Right lobe of liver (tissue), 6 donors: ENCODE measurements at regions not wholly inside any gene's neighbourhood (a gene's known extent, or its start where the extent isn't known, plus 50 kb on each side); places are given as distances from the start of the nearest gene placed in this dataset.
"Not testable (repeated sequence)": the region's sequence is repeated elsewhere in the genome, so short reads cannot be mapped to it uniquely, and the experiment has no call there.

Source experiments
- ATAC-seq, 4 donors: fragments of 200-7000 bp; cut with Tn5 transposase; one replicate each; pipeline ENCODE4 v1.9.1; 2020; ENCODE audit warnings: mild to moderate bottlenecking in 4 of 4, moderate library complexity in 4 of 4
- DNase-seq, 3 donors: peaks; one replicate each; pipeline ENCODE4 v3.0.0-alpha.2; 2020
- H3K27ac ChIP-seq, 3 donors: fragments of 200-600 bp; one replicate each; pipeline ENCODE4 v1.8.0; 2022
- H3K27me3 ChIP-seq, 2 donors: fragments of 200-600 bp; one replicate each; pipeline ENCODE4 v1.8.0; 2022
- H3K36me3 ChIP-seq, 4 donors: fragments of 200-600 bp; sonication (generic) in 1 of 4; one replicate each; pipeline versions ENCODE4 v1.5.1 to v1.8.0; 2017 to 2022; ENCODE audit warnings: control low read depth in 1 of 4
- H3K4me1 ChIP-seq, 4 donors: fragments of 200-600 bp; sonication (generic) in 1 of 4; one replicate each; pipeline versions ENCODE4 v1.5.1 to v1.8.0; 2017 to 2022; ENCODE audit warnings: control low read depth in 1 of 4
- H3K4me3 ChIP-seq, 3 donors: fragments of 200-600 bp; one replicate each; pipeline ENCODE4 v1.8.0; 2022
- H3K9me3 ChIP-seq, 4 donors: fragments of 200-600 bp; sonication (generic) in 1 of 4; one replicate each; pipeline versions ENCODE4 v1.5.1 to v1.8.0; 2017 to 2022; ENCODE audit warnings: control low read depth in 1 of 4
- CTCF ChIP-seq, 4 donors: fragments of 200-600 bp in 3 of 4; fragments of 450-650 bp in 1 of 4; IDR thresholded peaks; one replicate each; pipeline versions ENCODE4 v1.5.1 to v1.8.0; 2016 to 2022; ENCODE audit warnings: antibody characterized with exemption in 4 of 4, mild to moderate bottlenecking in 2 of 4
- POLR2A ChIP-seq: fragments of 450-650 bp; IDR thresholded peaks from one replicate; pipeline ENCODE4 v1.6.1; 2017; ENCODE audit warnings: antibody characterized with exemption, mild to moderate bottlenecking
- WGBS: methylation state at CpG from one replicate; pipeline ENCODE4 v1.1.6; 2018; ENCODE audit warnings: low coverage, low lambda C conversion rate; ENCODE audit not compliant: insufficient coverage; ENCODE audit errors: missing lambda C conversion rate; 5-methylcytosine and 5-hydroxymethylcytosine counted together
- intact Hi-C, 2 donors: fragments of 100-400 bp; cut with DNase I; formaldehyde crosslinking; loops; one replicate each; pipeline versions ENCODE4 v1.11.2 to v1.14.1; 2022
- donor health status: DM: no; HTN: yes; CAD: no.
- donor health status: DM: no; HTN: no; CAD: no.
- donor health status: DM: no; HTN: no; CAD: no.
- donor health status: DM: no; HTN: yes; CAD: no.
- donor health status: DM: no; HTN: yes; CAD: no.

- 60% methylated on average over 2 of the region's 2 CpGs for WGBS
Observed at GRCh38 chr7:125430013-125430412, 500.4 kb upstream of the POT1 start.

DNA sequence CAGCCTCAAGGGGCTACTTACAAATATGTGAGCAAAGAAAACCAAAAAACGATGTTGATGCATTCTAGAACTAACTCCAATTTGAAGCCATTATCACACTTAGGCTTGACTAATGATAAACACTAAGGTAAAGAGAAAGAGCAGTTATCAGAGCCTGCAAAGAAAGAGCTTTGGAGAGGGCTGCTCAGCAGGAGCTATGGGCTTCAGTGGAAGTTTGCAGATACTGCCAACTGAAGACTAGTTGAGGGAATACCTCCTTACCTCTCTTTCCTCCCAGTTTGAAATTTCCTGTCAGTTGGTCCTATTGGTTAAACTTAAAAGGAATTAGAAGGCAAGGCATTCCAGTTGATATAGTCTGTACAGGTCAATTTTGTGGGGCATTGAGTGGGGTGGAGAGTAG lies 498.1 kb upstream of the POT1 start:
- ATAC-seq, result no peak
- intact Hi-C loops, result no loop called here
- Histone ChIP-seq H3K9me3 (no peaks in the 10 kb centered on the region), H3K4me3 (no peak overlapping the region), H3K36me3 (no peaks in the 10 kb centered on the region), H3K27ac (no peak overlapping the region), H3K27me3 (no peaks in the 10 kb centered on the region), H3K4me1 (no peaks in the 10 kb centered on the region)
- TF ChIP-seq POLR2A (no peak), CTCF (IDR thresholded peaks at IDR 0.05) (no peak)
- no peak for DNase-seq
- WGBS, result 17% methylated on average over 1 of the region's 1 CpG

More at GRCh38 chr7:125430013-125430412, 500.4 kb upstream of the POT1 start:
- Histone ChIP-seq H3K4me1 (no peaks in the 10 kb centered on the region), H3K36me3 (no peaks in the 10 kb centered on the region), H3K27ac (no peak overlapping the region), H3K9me3 (no peaks in the 10 kb centered on the region), H3K27me3 (no peaks in the 10 kb centered on the region), H3K4me3 (no peak overlapping the region)
- intact Hi-C loops, result no loop called here
- no peak for TF ChIP-seq POLR2A
- no peak for TF ChIP-seq CTCF (IDR thresholded peaks at IDR 0.05)
- ATAC-seq (no peak), DNase-seq (no peak)

DNA sequence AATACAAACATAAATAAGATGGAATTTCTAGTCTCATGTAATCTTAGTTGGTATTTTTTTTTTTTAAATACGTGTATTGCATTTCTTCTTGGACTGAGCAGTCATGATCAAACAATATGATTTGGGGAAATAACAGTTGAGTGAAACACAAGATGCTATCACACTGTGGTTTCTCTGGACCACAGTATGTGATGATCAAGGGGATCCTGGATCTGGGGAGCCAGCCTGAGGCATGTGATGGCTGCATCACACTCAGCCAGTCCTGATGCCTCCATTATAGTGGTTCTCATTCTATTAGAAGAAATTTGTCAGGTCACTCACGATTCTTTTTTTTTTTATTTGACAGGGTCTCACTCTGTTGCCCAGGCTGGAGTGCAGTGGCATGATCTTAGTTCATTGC lies 495.9 kb upstream of the POT1 start:
- H3K27me3 ChIP-seq, result no peaks in the 10 kb centered on the region
- no peaks in the 10 kb centered on the region for H3K4me1 ChIP-seq
- H3K9me3 ChIP-seq, result no peaks in the 10 kb centered on the region
- WGBS, result 50% methylated on average over 2 of the region's 2 CpGs
- no peak overlapping the region for H3K27ac ChIP-seq
- no peak overlapping the region for H3K4me3 ChIP-seq
- no peaks in the 10 kb centered on the region for H3K36me3 ChIP-seq
- DNase-seq (no peak), ATAC-seq (no peak)
- no peak for TF ChIP-seq POLR2A
- TF ChIP-seq CTCF (IDR thresholded peaks at IDR 0.05), result no peak
- intact Hi-C loops, result no loop called here

GRCh38 chr7:125424721-125425120 lies 495.1 kb upstream of the POT1 start:
- no peak for TF ChIP-seq POLR2A
- TF ChIP-seq CTCF (IDR thresholded peaks at IDR 0.05), result no peak
- 25% methylated on average over 3 of the region's 3 CpGs for WGBS
- H3K9me3 ChIP-seq, result no peaks in the 10 kb centered on the region
- no peak overlapping the region for H3K4me3 ChIP-seq
- no peaks in the 10 kb centered on the region for H3K4me1 ChIP-seq
- no peak for DNase-seq
- no peaks in the 10 kb centered on the region for H3K36me3 ChIP-seq
- no peak overlapping the region for H3K27ac ChIP-seq
- no peaks in the 10 kb centered on the region for H3K27me3 ChIP-seq
- ATAC-seq, result no peak
- intact Hi-C loops, result no loop called here

DNA sequence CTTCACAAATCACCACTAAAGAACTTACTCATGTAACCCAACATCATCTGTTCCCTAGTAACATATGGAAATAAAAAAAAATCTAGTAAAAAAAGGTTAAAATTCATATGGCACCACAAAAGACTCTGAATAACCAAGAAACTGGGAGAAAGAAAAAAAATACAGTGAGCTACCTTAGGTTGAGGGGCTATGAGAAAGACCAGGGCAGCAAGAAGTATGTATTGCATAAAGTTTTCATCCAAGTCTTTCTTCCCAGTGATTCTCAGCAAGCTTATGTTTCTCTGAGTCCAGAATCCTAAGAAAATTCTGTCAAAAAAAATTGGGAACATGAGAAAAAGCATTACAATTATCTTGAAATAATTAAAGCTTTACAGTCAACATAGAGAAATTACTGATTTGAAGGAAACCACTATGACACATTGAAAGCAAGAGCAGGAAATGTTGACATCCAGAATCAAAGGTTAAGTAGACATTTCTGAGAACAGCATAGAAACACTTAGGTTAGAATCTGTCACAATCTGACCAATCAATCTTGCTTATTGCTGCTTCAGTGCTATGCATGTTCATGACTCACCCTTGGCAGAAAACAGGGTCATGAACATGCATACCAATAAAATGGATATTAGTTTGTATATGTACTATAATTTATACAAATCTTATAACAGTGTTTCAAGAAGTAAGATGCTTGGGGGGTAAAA lies 494.0 kb upstream of the POT1 start:
- DNase-seq, result no peak
- no peaks in the 10 kb centered on the region for H3K4me1 ChIP-seq
- H3K9me3 ChIP-seq, result no peaks in the 10 kb centered on the region
- H3K27me3 ChIP-seq, result no peaks in the 10 kb centered on the region
- no peak for ATAC-seq
- no peak for TF ChIP-seq CTCF (IDR thresholded peaks at IDR 0.05)
- no peak for TF ChIP-seq POLR2A
- no peak overlapping the region for H3K4me3 ChIP-seq
- H3K36me3 ChIP-seq, result no peaks in the 10 kb centered on the region
- intact Hi-C loops, result no loop called here
- no peak overlapping the region for H3K27ac ChIP-seq

DNA sequence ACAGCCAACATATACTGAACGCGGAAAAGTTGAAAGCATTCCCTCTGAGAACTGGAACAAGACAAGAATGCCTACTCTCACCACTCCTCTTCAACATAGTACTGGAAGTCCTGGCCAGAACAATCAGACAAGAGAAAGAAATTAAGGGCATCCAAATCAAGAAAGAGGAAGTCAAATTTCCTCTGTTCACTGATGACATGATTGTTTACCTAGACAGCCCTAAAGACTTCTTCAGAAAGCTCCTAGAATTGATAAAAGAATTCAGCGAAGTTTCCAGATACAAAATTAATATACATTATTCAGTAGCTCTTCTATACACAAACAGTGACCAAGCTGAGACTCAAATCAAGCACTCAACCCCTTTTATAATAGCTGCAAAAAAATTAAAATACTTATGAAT lies 491.8 kb upstream of the POT1 start:
- H3K4me3 ChIP-seq, H3K4me1 ChIP-seq, H3K27ac ChIP-seq, H3K36me3 ChIP-seq, ATAC-seq, DNase-seq, intact Hi-C loops, H3K9me3 ChIP-seq, H3K27me3 ChIP-seq: not testable (repeated sequence)
- 59% methylated on average over 3 of the region's 3 CpGs for WGBS
